Stimulated activated effector memory CD8-positive, alpha-beta T cell treated with anti-CD3 and anti-CD28 coated beads, Interleukin-12 subunit alpha, Interleukin-12 subunit beta, amount 100 ng/mL, for 72 hours (primary cell): ENCODE measurements at regions not wholly inside any gene's neighbourhood (a gene's known extent, or its start where the extent isn't known, plus 50 kb on each side); places are given as distances from the start of the nearest gene placed in this dataset.

ENCODE experiments used
- ATAC-seq: fragments of 150-1000 bp; cut with Tn5 transposase; 2 replicates; pipeline ENCODE4 v1.10.0; 2021
- DNase-seq, 2 donors: peaks; one replicate each; pipeline ENCODE4 v3.0.0; 2021 to 2022; ENCODE audit warnings: low spot score in 2 of 2
- H3K27ac Mint-ChIP-seq: one replicate; pipeline ENCODE4 v1.8.0; 2022; ENCODE audit warnings: mild to moderate bottlenecking, mixed read lengths
- H3K36me3 Mint-ChIP-seq: one replicate; pipeline ENCODE4 v1.8.0; 2022; ENCODE audit warnings: mild to moderate bottlenecking, mixed read lengths
- H3K4me1 Mint-ChIP-seq: one replicate; pipeline ENCODE4 v1.8.0; 2022; ENCODE audit warnings: mixed read lengths
- H3K4me3 Mint-ChIP-seq: one replicate; pipeline ENCODE4 v1.8.0; 2022; ENCODE audit warnings: mild to moderate bottlenecking, mixed read lengths
- H3K9me3 Mint-ChIP-seq: one replicate; pipeline ENCODE4 v1.8.0; 2022; ENCODE audit warnings: mixed read lengths

GRCh38 chr1:186747661-186748060 lies 67.4 kb upstream of the PTGS2 start:
- Mint-ChIP-seq H3K36me3 (no peaks in the 10 kb centered on the region), H3K27ac (no peak overlapping the region), H3K4me3 (no peak overlapping the region), H3K9me3 (peaks cover 3% of the 10 kb centered on the region), H3K4me1 (no peaks in the 10 kb centered on the region)
- ATAC-seq (no peak), DNase-seq (no peak)

GRCh38 chr1:186745531-186746146 lies 65.4 kb upstream of the PTGS2 start:
- no peaks in the 10 kb centered on the region for H3K4me1 Mint-ChIP-seq
- no peak for DNase-seq
- no peak overlapping the region for H3K27ac Mint-ChIP-seq

GRCh38 chr1:186741640-186742039 lies 61.4 kb upstream of the PTGS2 start:
- Mint-ChIP-seq H3K9me3 (peaks cover 8% of the 10 kb centered on the region), H3K4me1 (peaks cover 7% of the 10 kb centered on the region), H3K27ac (no peak overlapping the region), H3K36me3 (no peaks in the 10 kb centered on the region), H3K4me3 (no peak overlapping the region)
- DNase-seq (no peak), ATAC-seq (no peak)

More at GRCh38 chr1:186745531-186746146, 65.4 kb upstream of the PTGS2 start:
- ATAC-seq = no peak
- H3K36me3 Mint-ChIP-seq = no peaks in the 10 kb centered on the region
- H3K9me3 Mint-ChIP-seq = peaks cover under 1% of the 10 kb centered on the region
- H3K4me3 Mint-ChIP-seq = no peak overlapping the region

GRCh38 chr1:186740324-186740723 lies 60.1 kb upstream of the PTGS2 start:
- Mint-ChIP-seq H3K9me3 (peaks cover 11% of the 10 kb centered on the region), H3K4me1 (peaks cover 7% of the 10 kb centered on the region)
- peak; percentile 80 for ATAC-seq

GRCh38 chr1:186739515-186739914 lies 59.3 kb upstream of the PTGS2 start:
- Mint-ChIP-seq H3K27ac (no peak overlapping the region), H3K9me3 (peaks cover 11% of the 10 kb centered on the region), H3K4me1 (peaks cover 7% of the 10 kb centered on the region), H3K4me3 (no peak overlapping the region), H3K36me3 (no peaks in the 10 kb centered on the region)
- DNase-seq (no peak), ATAC-seq (no peak)

More at GRCh38 chr1:186740324-186740723, 60.1 kb upstream of the PTGS2 start:
- DNase-seq = no peak
- no peak overlapping the region for H3K27ac Mint-ChIP-seq
- no peak overlapping the region for H3K4me3 Mint-ChIP-seq
- no peaks in the 10 kb centered on the region for H3K36me3 Mint-ChIP-seq

- DNase-seq (no peak), ATAC-seq (peak; percentile 92)
- peaks cover 7% of the 10 kb centered on the region for H3K4me1 Mint-ChIP-seq
- H3K36me3 Mint-ChIP-seq = no peaks in the 10 kb centered on the region
- H3K27ac Mint-ChIP-seq = no peak overlapping the region
- no peak overlapping the region for H3K4me3 Mint-ChIP-seq
- H3K9me3 Mint-ChIP-seq = peaks cover 11% of the 10 kb centered on the region
Measured at GRCh38 chr1:186738926-186739325, 58.7 kb upstream of the PTGS2 start.

- DNase-seq (no peak), ATAC-seq (no peak)
- no peak overlapping the region for H3K27ac Mint-ChIP-seq
- no peaks in the 10 kb centered on the region for H3K36me3 Mint-ChIP-seq
- peaks cover 11% of the 10 kb centered on the region for H3K9me3 Mint-ChIP-seq
- no peak overlapping the region for H3K4me3 Mint-ChIP-seq
- H3K4me1 Mint-ChIP-seq = peaks cover 7% of the 10 kb centered on the region
Measured at GRCh38 chr1:186736971-186737685, 56.9 kb upstream of the PTGS2 start.

GRCh38 chr1:186735463-186735862 lies 55.2 kb upstream of the PTGS2 start:
- Mint-ChIP-seq H3K9me3 (peaks cover 11% of the 10 kb centered on the region), H3K4me3 (no peak overlapping the region), H3K4me1 (peaks cover 7% of the 10 kb centered on the region), H3K27ac (no peak overlapping the region), H3K36me3 (no peaks in the 10 kb centered on the region)
- ATAC-seq (no peak), DNase-seq (no peak)

GRCh38 chr1:186730951-186731729 lies 50.9 kb upstream of the PTGS2 start:
- ATAC-seq (no peak), DNase-seq (no peak)
- Mint-ChIP-seq H3K4me3 (no peak overlapping the region), H3K4me1 (no peaks in the 10 kb centered on the region), H3K36me3 (no peaks in the 10 kb centered on the region), H3K9me3 (peaks cover 16% of the 10 kb centered on the region), H3K27ac (no peak overlapping the region)
